Endothelial cell (in vitro differentiated cells): ENCODE measurements at regions not wholly inside any gene's neighbourhood (a gene's known extent, or its start where the extent isn't known, plus 50 kb on each side); places are given as distances from the start of the nearest gene placed in this dataset.

Experiments used
- DNase-seq: peaks from one replicate; pipeline ENCODE4 v3.0.0; 2021; ENCODE audit warnings: low spot score
- H3K27ac Mint-ChIP-seq: one replicate; pipeline ENCODE4 v1.8.0; 2021; ENCODE audit warnings: mixed read lengths, inconsistent platforms; ENCODE audit not compliant: unreplicated experiment
- H3K27me3 Mint-ChIP-seq: one replicate; pipeline ENCODE4 v1.8.0; 2021; ENCODE audit warnings: mild to moderate bottlenecking, moderate library complexity, mixed read lengths, inconsistent platforms; ENCODE audit not compliant: unreplicated experiment
- H3K36me3 Mint-ChIP-seq: one replicate; pipeline ENCODE4 v1.8.0; 2021; ENCODE audit warnings: mild to moderate bottlenecking, low read depth, mixed read lengths, inconsistent platforms; ENCODE audit not compliant: unreplicated experiment
- H3K4me1 Mint-ChIP-seq: one replicate; pipeline ENCODE4 v1.8.0; 2021; ENCODE audit warnings: mild to moderate bottlenecking, mixed read lengths, inconsistent platforms; ENCODE audit not compliant: unreplicated experiment
- H3K4me3 Mint-ChIP-seq: one replicate; pipeline ENCODE4 v1.8.0; 2021; ENCODE audit warnings: mild to moderate bottlenecking, mixed read lengths, inconsistent platforms; ENCODE audit not compliant: unreplicated experiment
- H3K9me3 Mint-ChIP-seq: one replicate; pipeline ENCODE4 v1.8.0; 2021; ENCODE audit warnings: mixed read lengths, inconsistent platforms; ENCODE audit not compliant: unreplicated experiment
- CTCF ChIP-seq: fragments of 200-600 bp; sonication (generic); IDR thresholded peaks from one replicate; pipeline ENCODE4 v1.5.0; 2021; ENCODE audit warnings: antibody characterized with exemption; ENCODE audit not compliant: unreplicated experiment

GRCh38 chr21:27595716-27596115, 628.8 kb upstream of the ADAMTS5 start:
- Mint-ChIP-seq H3K4me1 (peaks cover 6% of the 10 kb centered on the region), H3K4me3 (no peak overlapping the region), H3K27me3 (no peaks in the 10 kb centered on the region), H3K36me3 (no peaks in the 10 kb centered on the region), H3K27ac (no peak overlapping the region), H3K9me3 (no peaks in the 10 kb centered on the region)
- DNase-seq, result no peak
- no peak for TF ChIP-seq CTCF

GRCh38 chr21:27590271-27590670, 623.4 kb upstream of the ADAMTS5 start:
- H3K36me3 Mint-ChIP-seq, result no peaks in the 10 kb centered on the region
- DNase-seq, result no peak
- no peaks in the 10 kb centered on the region for H3K27me3 Mint-ChIP-seq
- H3K27ac Mint-ChIP-seq, result no peak overlapping the region
- H3K4me1 Mint-ChIP-seq, result peaks cover 6% of the 10 kb centered on the region
- H3K9me3 Mint-ChIP-seq, result no peaks in the 10 kb centered on the region
- H3K4me3 Mint-ChIP-seq, result no peak overlapping the region
- TF ChIP-seq CTCF, result no peak

GRCh38 chr21:27589781-27590180, 622.9 kb upstream of the ADAMTS5 start:
- H3K9me3 Mint-ChIP-seq, result no peaks in the 10 kb centered on the region
- H3K4me3 Mint-ChIP-seq, result no peak overlapping the region
- peaks cover 5% of the 10 kb centered on the region for H3K4me1 Mint-ChIP-seq
- no peak for DNase-seq
- H3K36me3 Mint-ChIP-seq, result no peaks in the 10 kb centered on the region
- no peak overlapping the region for H3K27ac Mint-ChIP-seq
- TF ChIP-seq CTCF, result no peak
- H3K27me3 Mint-ChIP-seq, result no peaks in the 10 kb centered on the region

GRCh38 chr21:27586986-27587385, 620.1 kb upstream of the ADAMTS5 start:
- no peaks in the 10 kb centered on the region for H3K9me3 Mint-ChIP-seq
- no peak overlapping the region for H3K4me3 Mint-ChIP-seq
- no peaks in the 10 kb centered on the region for H3K36me3 Mint-ChIP-seq
- no peaks in the 10 kb centered on the region for H3K27me3 Mint-ChIP-seq
- H3K27ac Mint-ChIP-seq, result no peak overlapping the region
- no peak for TF ChIP-seq CTCF
- no peak for DNase-seq
- H3K4me1 Mint-ChIP-seq, result peaks cover 5% of the 10 kb centered on the region

- Mint-ChIP-seq H3K27me3 (no peaks in the 10 kb centered on the region), H3K36me3 (no peaks in the 10 kb centered on the region), H3K4me1 (peaks cover 5% of the 10 kb centered on the region), H3K4me3 (no peak overlapping the region), H3K9me3 (no peaks in the 10 kb centered on the region), H3K27ac (no peak overlapping the region)
- no peak for TF ChIP-seq CTCF
- DNase-seq, result no peak
Measured at GRCh38 chr21:27586326-27586725, 619.4 kb upstream of the ADAMTS5 start.
